HPDE6-E6E7 (cell line): ENCODE measurements at regions not wholly inside any gene's neighbourhood (a gene's known extent, or its start where the extent isn't known, plus 50 kb on each side); places are given as distances from the start of the nearest gene placed in this dataset.

Experiments used
- DNase-seq: peaks from one replicate; pipeline ENCODE4 v3.0.0; 2011; ENCODE audit warnings: missing footprints; ENCODE audit errors: extremely low spot score

GRCh38 chr15:93720607-93721006 lies 510.8 kb upstream of the MCTP2 start:
- no peak for DNase-seq

- no peak for DNase-seq
These were observed 511.4 kb upstream of the MCTP2 start for GRCh38 chr15:93719921-93720351.

DNA sequence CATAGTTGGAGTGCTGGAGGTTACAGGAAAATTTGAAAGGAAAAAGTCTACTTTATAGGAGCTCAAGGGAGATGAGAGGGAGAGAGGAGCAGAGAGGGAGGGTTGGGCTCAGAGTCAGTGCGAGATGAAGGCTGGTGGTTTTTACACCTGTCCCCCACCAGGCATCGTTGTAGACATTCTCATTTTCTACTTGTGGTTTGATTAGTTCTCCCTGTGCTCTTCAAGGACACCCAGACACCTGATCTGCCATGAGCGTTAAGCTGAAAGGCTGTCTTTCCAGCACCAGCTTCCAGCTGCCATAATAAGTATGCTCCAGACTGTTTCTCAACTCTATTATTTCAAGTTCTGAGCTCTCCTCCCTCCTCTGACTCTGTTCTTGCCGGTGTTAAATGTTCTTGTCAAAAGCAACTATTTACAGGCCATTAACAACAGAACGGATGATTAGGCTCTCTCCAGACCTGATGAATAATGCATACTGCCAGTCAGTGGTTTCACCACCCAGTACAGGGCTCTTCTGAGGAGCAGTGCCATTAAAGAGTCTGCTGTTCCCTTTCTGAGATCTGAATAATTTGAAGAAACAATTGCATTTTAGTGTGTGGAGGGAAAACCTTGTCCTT lies 514.6 kb upstream of the MCTP2 start:
- DNase-seq = no peak

DNA sequence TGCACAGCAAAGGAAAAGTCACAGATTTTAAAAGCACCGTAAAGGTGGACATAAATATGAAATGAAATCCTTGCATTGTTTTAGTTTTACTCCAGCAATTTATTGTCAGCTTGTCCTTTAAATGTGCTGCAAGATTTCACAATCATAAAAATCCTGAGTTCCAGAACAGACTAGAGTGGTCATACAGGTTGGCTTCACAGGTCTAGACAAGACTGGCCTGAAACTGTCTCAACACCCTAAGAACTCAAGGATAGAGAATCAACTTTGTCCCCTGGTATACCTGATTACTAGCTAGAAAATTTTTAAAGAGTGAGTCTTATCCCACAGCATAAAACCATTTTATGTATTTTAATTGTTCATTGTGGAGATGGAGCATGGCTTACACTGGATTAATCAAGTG lies 521.7 kb upstream of the MCTP2 start:
- DNase-seq = peak; percentile 49

DNA sequence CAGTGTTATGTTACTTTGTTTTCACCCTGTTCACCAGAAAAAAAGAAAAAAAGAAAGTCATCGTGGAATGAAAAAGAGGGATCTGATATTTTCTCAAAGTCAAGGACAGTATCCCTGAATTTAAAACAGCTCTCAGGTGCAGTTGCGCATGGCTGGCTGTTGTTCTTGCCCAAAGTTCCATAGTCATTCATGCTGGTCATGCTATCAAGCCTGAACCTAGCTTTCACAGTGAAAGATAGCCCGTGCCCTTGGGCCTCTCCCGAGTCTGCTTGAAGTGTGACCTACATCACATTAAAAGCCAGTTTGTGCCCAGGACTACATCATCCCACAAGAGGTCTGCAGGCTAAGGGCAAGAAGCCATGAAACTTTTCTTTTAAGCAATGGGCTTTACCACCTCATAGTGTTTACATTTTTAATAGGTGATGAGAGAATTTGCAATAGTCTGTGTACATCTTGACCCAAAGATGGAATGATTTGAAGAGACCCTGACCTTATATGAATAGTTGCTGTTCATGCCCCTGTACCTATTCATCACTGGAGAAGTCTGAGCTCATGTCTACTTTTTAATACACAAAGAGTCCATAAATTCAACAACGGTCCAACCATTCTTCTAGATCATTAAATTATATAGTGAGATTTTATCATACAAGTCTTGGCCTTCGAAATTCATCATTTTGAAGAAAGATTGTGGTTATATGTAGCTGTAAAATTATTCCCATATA lies 522.5 kb upstream of the MCTP2 start:
- no peak for DNase-seq

- no peak for DNase-seq
These were observed 523.6 kb upstream of the MCTP2 start for GRCh38 chr15:93707751-93708150.

- no peak for DNase-seq
These were observed 524.7 kb upstream of the MCTP2 start for GRCh38 chr15:93706495-93707292.

DNA sequence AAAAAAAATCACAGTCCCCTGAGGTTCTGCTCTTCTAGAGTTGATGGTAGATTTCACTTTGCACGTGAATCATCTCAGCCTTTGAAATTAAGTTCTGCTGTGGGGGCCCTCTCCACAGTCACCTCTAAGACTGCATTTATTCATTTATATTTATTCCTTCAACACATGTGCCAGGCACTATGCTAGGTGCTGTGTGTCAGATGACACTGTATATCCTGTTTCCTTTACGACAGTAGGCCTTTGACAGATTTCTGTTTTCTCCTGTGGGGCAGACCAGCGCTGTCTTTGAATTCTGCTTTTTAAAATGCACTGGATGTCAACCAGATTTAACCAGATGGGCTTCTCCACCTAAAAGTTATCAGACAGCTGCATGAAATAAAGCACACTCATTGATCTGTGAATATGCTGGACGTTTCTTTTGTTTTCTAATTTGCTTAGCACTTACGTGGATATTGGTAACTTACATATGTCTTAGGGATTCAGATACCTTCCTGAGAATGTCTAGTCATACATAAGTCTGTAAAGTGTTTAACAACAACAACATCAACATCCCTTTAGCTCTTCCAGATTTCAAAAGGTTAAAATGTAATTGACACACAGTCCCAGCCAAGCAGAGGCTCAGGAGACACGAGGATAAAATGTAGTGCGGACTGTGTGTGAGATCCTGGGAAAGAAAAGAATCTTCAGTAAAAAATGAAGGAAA lies 525.5 kb upstream of the MCTP2 start:
- no peak for DNase-seq

DNA sequence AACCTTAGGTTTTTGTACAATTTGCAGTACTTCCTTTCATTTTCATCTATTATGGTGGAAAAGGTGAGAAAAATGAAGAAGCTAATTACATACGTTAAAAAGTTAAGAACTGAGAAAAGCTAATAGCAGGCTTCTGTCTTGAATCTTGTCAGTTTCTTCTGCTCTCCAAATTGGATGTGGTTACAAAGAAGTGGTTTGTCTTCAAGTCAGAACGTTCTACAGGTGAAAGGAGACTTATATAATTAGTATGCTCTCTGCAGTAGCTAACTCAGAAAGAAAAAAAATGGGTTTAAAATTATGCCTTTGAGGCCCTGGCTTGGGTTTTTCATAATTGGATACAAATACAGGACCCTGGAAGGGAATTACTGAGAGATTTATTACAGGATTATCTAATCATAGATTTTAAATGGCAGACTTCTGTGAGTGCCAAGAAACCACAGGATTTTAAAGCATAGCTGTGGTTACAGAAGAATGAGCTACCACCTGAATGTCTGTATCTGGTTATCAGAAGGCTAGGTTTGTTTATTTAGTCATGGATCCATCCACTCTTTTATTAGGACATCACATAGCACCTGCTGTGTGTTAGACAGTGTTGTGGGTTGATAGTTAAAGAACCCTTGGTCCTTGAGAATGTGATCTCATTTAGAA lies 528.1 kb upstream of the MCTP2 start:
- DNase-seq = no peak

DNA sequence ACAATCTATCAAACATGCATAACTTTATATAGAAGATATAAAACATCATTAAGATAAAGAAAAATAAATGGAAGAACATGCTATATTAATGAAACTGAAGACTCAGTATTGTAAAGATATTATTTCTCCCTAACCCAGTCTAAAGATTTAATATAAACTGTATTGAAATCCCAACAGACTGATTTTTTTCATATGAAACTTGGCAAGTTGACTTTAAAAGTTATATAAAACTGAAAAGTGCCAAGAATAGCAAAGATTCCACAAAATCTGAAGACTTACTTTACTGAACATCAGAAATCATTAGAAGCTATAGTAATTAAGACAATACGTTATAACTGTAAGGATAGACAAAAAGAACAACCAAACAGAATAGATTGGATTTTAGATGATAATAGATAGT lies 531.3 kb upstream of the MCTP2 start:
- DNase-seq = no peak

DNA sequence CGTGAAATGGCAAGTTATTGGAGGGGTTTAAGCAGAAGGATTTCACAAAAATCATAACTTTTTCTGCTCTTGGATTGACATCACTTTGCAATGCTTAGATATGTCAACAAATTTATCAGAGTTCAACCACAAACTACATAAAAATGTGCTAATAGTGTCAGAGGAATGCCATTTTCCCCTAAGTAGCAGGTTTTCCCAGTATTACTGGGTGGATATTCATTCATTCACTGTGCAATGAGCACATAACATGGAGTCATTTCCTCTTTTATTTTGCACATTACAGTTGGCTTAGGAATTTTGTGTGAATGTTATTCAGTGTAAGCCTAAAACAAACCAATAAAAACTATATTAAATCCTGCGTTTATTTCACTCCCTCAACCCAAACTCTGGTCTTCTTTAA lies 537.3 kb upstream of the MCTP2 start:
- no peak for DNase-seq

- DNase-seq = no peak
These were observed 547.7 kb upstream of the MCTP2 start for GRCh38 chr15:93683651-93684050.

- DNase-seq = no peak
These were observed 559.9 kb upstream of the MCTP2 start for GRCh38 chr15:93671387-93671943.

GRCh38 chr15:93670931-93671330 lies 560.4 kb upstream of the MCTP2 start:
- DNase-seq = no peak

- no peak for DNase-seq
These were observed 567.0 kb upstream of the MCTP2 start for GRCh38 chr15:93664213-93664956.

DNA sequence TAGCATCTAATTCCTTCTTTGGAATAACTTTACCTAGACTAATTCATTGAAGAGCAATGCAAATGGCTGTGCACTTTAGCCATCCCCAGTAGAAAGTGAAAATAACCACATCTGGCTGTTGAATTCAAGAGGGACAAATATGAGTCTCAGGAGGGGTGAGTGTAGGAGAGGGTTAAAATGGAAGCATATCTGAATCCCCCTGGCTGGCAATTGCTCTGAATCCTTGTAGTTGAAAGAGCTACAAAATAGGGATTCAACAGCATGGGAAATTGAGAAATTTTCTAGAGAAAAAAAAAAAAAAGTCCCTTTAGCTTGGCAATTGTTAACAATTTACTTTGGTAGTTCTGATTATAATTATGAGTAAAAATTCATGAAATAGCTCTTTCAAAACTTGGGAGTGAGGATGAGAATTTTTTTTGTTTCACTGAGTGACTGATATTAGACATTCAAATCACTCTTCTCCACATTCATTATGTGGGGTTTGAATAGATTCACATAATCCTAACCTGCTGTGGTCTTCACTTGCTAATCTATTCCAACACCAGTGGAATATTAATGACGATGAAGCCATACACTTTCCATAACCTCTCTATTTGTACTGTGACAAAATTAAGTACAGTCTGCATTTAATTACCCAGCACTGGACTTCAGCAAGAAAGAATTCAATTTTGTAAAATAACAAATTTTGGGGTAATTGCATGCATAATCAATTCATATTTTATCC lies 569.0 kb upstream of the MCTP2 start:
- DNase-seq = no peak

DNA sequence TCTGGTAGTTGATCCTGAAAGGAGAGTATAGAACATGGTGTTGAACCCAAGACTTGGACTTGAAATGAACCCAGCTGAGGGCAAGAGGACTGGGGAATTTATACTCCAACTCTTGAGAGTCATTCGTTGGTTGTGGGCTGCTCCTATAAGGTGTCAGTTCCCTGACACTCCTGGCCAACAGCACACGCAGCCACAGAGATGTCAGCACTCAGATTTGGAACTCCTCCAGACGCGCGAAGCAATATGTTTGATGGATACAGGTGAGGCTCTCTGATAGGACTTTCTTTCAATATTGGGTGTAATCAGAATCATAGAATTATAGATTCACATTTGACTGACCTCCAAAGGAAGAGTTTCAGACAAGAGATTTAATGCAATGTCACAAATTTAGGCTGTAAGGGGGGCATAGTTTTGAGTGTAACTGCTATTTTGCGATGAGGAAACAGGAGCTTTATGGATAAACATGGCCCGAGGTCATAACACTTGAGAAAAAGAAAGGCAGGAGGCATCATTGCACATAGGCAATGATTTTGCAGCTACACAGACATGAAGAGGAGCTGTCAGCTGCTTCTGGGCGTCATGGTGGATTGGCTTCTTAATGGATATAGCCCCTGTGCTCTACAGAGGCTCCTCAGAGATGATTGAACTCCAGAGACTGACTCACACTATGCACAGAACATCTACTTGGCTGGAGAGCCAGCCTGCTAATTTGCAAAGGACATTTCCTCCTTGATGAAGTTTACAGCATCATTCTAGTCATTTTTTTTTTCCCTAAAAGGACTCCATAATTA lies 569.2 kb upstream of the RGMA start:
- DNase-seq = no peak

DNA sequence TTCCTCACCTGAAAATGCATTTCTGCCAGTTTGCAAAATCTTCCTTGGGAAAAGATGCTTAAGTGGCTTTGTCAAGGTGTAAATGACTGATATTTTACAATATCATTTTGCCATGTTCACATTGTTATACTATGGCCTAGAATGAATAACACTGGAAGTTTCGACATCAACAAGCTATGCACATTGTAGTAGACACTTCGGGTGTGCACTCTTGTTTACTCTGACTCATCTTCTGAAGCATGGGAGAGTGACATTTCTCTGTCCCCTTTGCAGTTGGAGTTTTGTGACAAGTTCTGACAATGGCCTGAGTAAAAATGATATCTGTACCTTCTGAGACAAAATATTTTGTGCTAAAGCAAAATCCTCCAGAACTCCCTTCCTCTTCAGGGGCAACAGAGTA lies 567.0 kb upstream of the RGMA start:
- no peak for DNase-seq

DNA sequence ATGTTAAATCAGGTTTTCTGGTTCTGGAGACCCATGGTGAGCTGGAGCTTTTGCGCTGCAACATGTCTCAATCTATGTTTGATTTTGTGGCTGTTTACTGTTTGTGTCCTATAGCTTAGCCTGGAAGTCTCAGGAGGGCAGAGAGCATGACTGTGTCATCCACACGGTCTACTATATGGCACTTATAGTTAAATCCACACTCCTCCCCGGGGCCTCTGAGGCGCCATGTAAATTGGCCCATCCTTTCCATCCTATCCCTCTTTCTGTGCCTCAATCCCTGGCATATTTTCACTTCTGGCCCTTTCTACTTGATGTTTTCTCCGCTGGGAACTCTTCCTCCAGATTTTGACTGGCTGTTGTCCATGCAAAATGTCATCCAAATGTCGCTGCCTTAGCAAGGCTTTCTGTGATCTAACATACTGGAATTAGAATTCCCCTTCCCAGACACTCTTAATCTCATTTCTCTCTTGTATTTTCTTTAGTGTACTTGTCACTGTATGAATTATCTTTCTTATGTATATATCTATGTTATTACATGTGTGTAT lies 560.8 kb upstream of the RGMA start:
- DNase-seq = no peak
